HG03469 (cell line): ENCODE measurements at regions not wholly inside any gene's neighbourhood (a gene's known extent, or its start where the extent isn't known, plus 50 kb on each side); places are given as distances from the start of the nearest gene placed in this dataset.
"Not testable (repeated sequence)": the region's sequence is repeated elsewhere in the genome, so short reads cannot be mapped to it uniquely, and the experiment has no call there.

ENCODE experiments used
- ATAC-seq: cut with Tn5 transposase; IDR thresholded peaks from one replicate; pipeline ENCODE4 v1.9.1; 2021; ENCODE audit warnings: mild to moderate bottlenecking, moderate library complexity, moderate number of reproducible peaks; ENCODE audit not compliant: unreplicated experiment

GRCh38 chr17:15858082-15858481 lies 86.8 kb upstream of the ADORA2B start:
- ATAC-seq = not testable (repeated sequence)

GRCh38 chr17:15860774-15861173 lies 84.2 kb upstream of the ADORA2B start:
- not testable (repeated sequence) for ATAC-seq

- ATAC-seq = not testable (repeated sequence)
Measured at GRCh38 chr17:15864061-15864460, 80.9 kb upstream of the ADORA2B start.

GRCh38 chr17:15864472-15864871 lies 80.5 kb upstream of the ADORA2B start:
- ATAC-seq = not testable (repeated sequence)

- ATAC-seq = not testable (repeated sequence)
Measured at GRCh38 chr17:15866015-15866414, 78.9 kb upstream of the ADORA2B start.

GRCh38 chr17:15867331-15867730 lies 77.6 kb upstream of the ADORA2B start:
- not testable (repeated sequence) for ATAC-seq

- not testable (repeated sequence) for ATAC-seq
Measured at GRCh38 chr17:15869868-15870267, 75.1 kb upstream of the ADORA2B start.

GRCh38 chr17:15872677-15873076 lies 72.3 kb upstream of the ADORA2B start:
- not testable (repeated sequence) for ATAC-seq

- not testable (repeated sequence) for ATAC-seq
Measured at GRCh38 chr17:15877882-15878500, 66.9 kb upstream of the ADORA2B start.

GRCh38 chr17:15882058-15882720 lies 62.7 kb upstream of the ADORA2B start:
- no peak for ATAC-seq

GRCh38 chr17:15882777-15883176 lies 62.2 kb upstream of the ADORA2B start:
- ATAC-seq = no peak

- no peak for ATAC-seq
Measured at GRCh38 chr17:15883617-15884111, 61.3 kb upstream of the ADORA2B start.

- no peak for ATAC-seq
Measured at GRCh38 chr17:15884731-15885130, 60.2 kb upstream of the ADORA2B start.

GRCh38 chr17:15885770-15886169 lies 59.2 kb upstream of the ADORA2B start:
- ATAC-seq = no peak

GRCh38 chr17:15886221-15886620 lies 58.7 kb upstream of the ADORA2B start:
- no peak for ATAC-seq

GRCh38 chr17:15886804-15887203 lies 58.1 kb upstream of the ADORA2B start:
- no peak for ATAC-seq

GRCh38 chr17:15888436-15888835 lies 56.5 kb upstream of the ADORA2B start:
- ATAC-seq = no peak

- ATAC-seq = no peak
Measured at GRCh38 chr17:15890279-15890892, 54.5 kb upstream of the ADORA2B start.

GRCh38 chr17:15891318-15891717 lies 53.6 kb upstream of the ADORA2B start:
- ATAC-seq = no peak

GRCh38 chr17:15892244-15892643 lies 52.7 kb upstream of the ADORA2B start:
- ATAC-seq = no peak

- ATAC-seq = no peak
Measured at GRCh38 chr17:15892731-15893657, 51.9 kb upstream of the ADORA2B start.
